Kidney epithelial cell (primary cell): ENCODE measurements at regions not wholly inside any gene's neighbourhood (a gene's known extent, or its start where the extent isn't known, plus 50 kb on each side); places are given as distances from the start of the nearest gene placed in this dataset.

Experiments
- DNase-seq: peaks from one replicate; pipeline ENCODE4 v3.0.0-alpha.2; 2010; ENCODE audit warnings: low read depth
- H3K27me3 ChIP-seq: 2 replicates; pipeline ENCODE4 v1.6.0; 2011; ENCODE audit warnings: low read length; ENCODE audit not compliant: control insufficient read depth, insufficient read depth
- H3K36me3 ChIP-seq: 2 replicates; pipeline ENCODE4 v1.5.1; 2011; ENCODE audit warnings: low read length; ENCODE audit not compliant: control insufficient read depth, insufficient read depth
- H3K4me3 ChIP-seq: 2 replicates; pipeline ENCODE4 v1.5.1; 2011; ENCODE audit warnings: low read depth, mild to moderate bottlenecking, control low read depth, low read length
- CTCF ChIP-seq: IDR thresholded peaks from 2 replicates; pipeline ENCODE4 v1.5.1; 2011; ENCODE audit warnings: mild to moderate bottlenecking, moderate library complexity, low read length, control low read depth, inconsistent platforms; ENCODE audit not compliant: insufficient read depth, poor library complexity, severe bottlenecking

- TF ChIP-seq CTCF, result no peak
- H3K27me3 ChIP-seq, result no peaks in the 10 kb centered on the region
- no peak for DNase-seq
- no peak overlapping the region for H3K4me3 ChIP-seq
- H3K36me3 ChIP-seq, result no peaks in the 10 kb centered on the region
Observed at GRCh38 chr9:1771094-1771789, 243.9 kb upstream of the SMARCA2 start.

- no peak for DNase-seq
- no peaks in the 10 kb centered on the region for H3K27me3 ChIP-seq
- H3K36me3 ChIP-seq, result no peaks in the 10 kb centered on the region
- TF ChIP-seq CTCF, result no peak
- no peak overlapping the region for H3K4me3 ChIP-seq
Observed at GRCh38 chr9:1775230-1775629, 239.9 kb upstream of the SMARCA2 start.

- no peaks in the 10 kb centered on the region for H3K36me3 ChIP-seq
- H3K4me3 ChIP-seq, result no peak overlapping the region
- no peak for TF ChIP-seq CTCF
- DNase-seq, result no peak
- no peaks in the 10 kb centered on the region for H3K27me3 ChIP-seq
Observed at GRCh38 chr9:1776668-1777067, 238.5 kb upstream of the SMARCA2 start.

GRCh38 chr9:1791191-1791590 lies 224.0 kb upstream of the SMARCA2 start:
- no peak for DNase-seq
- no peaks in the 10 kb centered on the region for H3K27me3 ChIP-seq
- H3K36me3 ChIP-seq, result no peaks in the 10 kb centered on the region
- no peak overlapping the region for H3K4me3 ChIP-seq
- no peak for TF ChIP-seq CTCF

- TF ChIP-seq CTCF, result no peak
- DNase-seq, result no peak
- no peak overlapping the region for H3K4me3 ChIP-seq
- H3K27me3 ChIP-seq, result no peaks in the 10 kb centered on the region
- no peaks in the 10 kb centered on the region for H3K36me3 ChIP-seq
Observed at GRCh38 chr9:1794547-1795270, 220.4 kb upstream of the SMARCA2 start.
